ENCODE measurements at regions not wholly inside any gene's neighbourhood (a gene's known extent, or its start where the extent isn't known, plus 50 kb on each side); places are given as distances from the start of the nearest gene placed in this dataset.

GRCh38 chr2:172169611-172170010, 66.9 kb upstream of the DLX2 start:
- TF ChIP-seq EZH2 (IDR thresholded peaks at IDR 0.05; ENCODE audit: insufficient read depth, poor library complexity, severe bottlenecking) (no peak), EZH2phosphoT487 (IDR thresholded peaks at IDR 0.05; ENCODE audit: insufficient read depth, low read depth) (no peak)

All from GM23248 (cell line).